ENCODE measurements at regions not wholly inside any gene's neighbourhood (a gene's known extent, or its start where the extent isn't known, plus 50 kb on each side); places are given as distances from the start of the nearest gene placed in this dataset.

DNA sequence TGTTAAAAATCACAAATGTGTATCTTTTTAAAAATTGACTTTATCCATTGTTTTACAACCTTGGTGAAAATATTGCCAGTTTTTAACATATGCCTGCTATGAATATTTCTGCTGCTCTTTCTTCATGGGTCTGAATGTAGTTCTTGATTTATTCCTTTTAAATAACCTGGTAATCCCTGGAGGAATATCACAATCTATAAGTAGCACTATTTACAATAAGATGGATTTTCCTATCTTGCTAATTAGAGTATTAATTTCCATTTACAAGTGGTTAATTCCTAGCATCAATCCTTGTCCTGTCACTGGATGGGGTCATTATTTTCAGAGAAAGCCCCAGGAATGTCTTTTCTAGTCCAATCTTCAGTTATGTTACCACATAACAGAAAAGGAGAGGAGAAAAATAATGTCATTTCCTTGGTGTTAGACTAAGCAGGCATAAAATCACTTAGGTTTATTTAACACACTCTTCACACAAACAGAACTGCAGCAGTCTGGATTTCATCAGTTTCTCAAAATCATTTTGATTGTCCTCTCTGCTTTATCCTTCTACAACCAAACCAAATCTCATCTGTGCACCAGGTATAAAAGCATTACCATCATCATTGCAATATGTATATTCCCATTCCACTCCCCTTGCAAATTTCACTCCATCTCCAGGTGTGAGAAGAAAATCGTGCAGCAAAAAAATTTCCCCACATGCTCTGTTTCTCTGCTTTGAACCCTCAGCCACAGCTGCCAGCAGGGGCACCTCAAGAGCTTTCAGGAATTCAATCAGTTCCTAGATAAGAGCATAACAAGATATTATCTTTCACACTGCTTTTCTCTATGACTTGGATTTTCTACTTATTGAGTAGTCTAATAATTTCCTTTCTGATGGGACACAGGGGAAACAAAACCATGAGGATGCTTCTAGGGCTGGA is 204.1 kb downstream of the SEC61B start:
- Histone ChIP-seq H3K27ac (no peak overlapping the region), H3K4me1 (peaks cover 0 to 5% of the 10 kb centered on the region in 2 donors), H3K9me3 (no peaks in the 10 kb centered on the region), H3K36me3 (no peaks in the 10 kb centered on the region), H3K27me3 (no peaks in the 10 kb centered on the region), H3K4me3 (no peak overlapping the region)
- intact Hi-C loops (cut with DNase I; ENCODE audit: low total_unique reads) (no loop called here), in situ Hi-C loops (cut with MboI; ENCODE audit: low sequenced_read_pairs in 4 of 4) (no loop called here)
- DNase-seq (no peak), ATAC-seq (no peak)
- TF ChIP-seq POLR2A (IDR thresholded peaks at IDR 0.05): no peak
- TF ChIP-seq CTCF (IDR thresholded peaks at IDR 0.05 in 4 of 5, conservative IDR thresholded peaks at IDR 0.05 in 1 of 5): no peak

DNA sequence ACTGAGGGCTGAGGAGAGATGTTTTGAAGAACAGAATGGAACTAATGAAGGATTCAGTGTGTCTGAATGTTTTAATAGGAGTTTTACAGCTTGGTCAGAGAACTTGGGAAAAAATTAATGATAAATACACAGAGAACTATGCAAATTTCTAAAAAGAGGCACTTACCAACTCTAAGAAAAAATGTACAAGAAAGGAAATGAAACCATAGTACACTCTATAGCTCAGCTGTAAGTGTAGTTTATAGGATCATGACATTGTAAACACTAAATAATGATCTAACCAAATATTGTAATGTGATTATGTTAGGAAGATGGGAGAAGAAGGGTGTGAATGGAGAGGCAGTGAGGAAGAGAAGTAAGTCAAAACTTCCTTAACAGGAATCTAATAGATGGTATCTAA is 205.2 kb downstream of the SEC61B start:
- DNase-seq: no peak
- TF ChIP-seq POLR2A (IDR thresholded peaks at IDR 0.05) (no peak), CTCF (IDR thresholded peaks at IDR 0.05 in 4 of 5, conservative IDR thresholded peaks at IDR 0.05 in 1 of 5) (no peak)
- in situ Hi-C loops (cut with MboI; ENCODE audit: low sequenced_read_pairs in 4 of 4) (no loop called here), intact Hi-C loops (cut with DNase I; ENCODE audit: low total_unique reads) (no loop called here)
- Histone ChIP-seq H3K4me1 (no peaks in the 10 kb centered on the region), H3K4me3 (no peak overlapping the region), H3K9me3 (no peaks in the 10 kb centered on the region), H3K27me3 (no peaks in the 10 kb centered on the region), H3K36me3 (no peaks in the 10 kb centered on the region), H3K27ac (no peak overlapping the region)
- ATAC-seq: no peak

GRCh38 chr9:99430301-99430700 is 208.2 kb downstream of the SEC61B start:
- Histone ChIP-seq H3K36me3 (no peaks in the 10 kb centered on the region), H3K27ac (no peak overlapping the region), H3K4me1 (no peaks in the 10 kb centered on the region), H3K27me3 (no peaks in the 10 kb centered on the region), H3K9me3 (no peaks in the 10 kb centered on the region), H3K4me3 (no peak overlapping the region)
- in situ Hi-C loops (cut with MboI; ENCODE audit: low sequenced_read_pairs in 4 of 4) (no loop called here), intact Hi-C loops (cut with DNase I; ENCODE audit: low total_unique reads) (no loop called here)
- ATAC-seq (no peak), DNase-seq (no peak)
- TF ChIP-seq CTCF (IDR thresholded peaks at IDR 0.05 in 4 of 5, conservative IDR thresholded peaks at IDR 0.05 in 1 of 5) (no peak), POLR2A (IDR thresholded peaks at IDR 0.05) (no peak)

DNA sequence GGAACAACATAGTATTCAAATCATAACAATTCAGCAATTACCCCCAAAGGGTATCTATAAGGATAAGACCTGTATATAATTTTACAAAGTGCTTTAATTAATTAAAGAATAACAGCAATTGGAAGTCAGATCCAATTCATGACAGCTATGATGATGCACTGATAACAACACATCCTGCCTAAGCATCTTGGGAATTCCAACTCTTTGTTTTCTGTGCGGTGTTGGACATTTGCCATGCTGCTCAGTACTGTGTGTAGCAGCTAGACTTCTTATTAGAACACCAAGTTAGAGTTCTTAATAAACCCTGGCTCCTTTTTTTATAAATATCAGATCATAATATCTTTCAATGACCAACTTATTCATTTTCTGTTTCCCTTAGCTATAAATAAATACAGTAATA is 209.0 kb downstream of the SEC61B start:
- in situ Hi-C loops (cut with MboI; ENCODE audit: low sequenced_read_pairs in 4 of 4) (no loop called here), intact Hi-C loops (cut with DNase I; ENCODE audit: low total_unique reads) (no loop called here)
- TF ChIP-seq CTCF (IDR thresholded peaks at IDR 0.05 in 4 of 5, conservative IDR thresholded peaks at IDR 0.05 in 1 of 5): no peak
- no peak for TF ChIP-seq POLR2A (IDR thresholded peaks at IDR 0.05)
- no peak for DNase-seq
- Histone ChIP-seq H3K27ac (no peak overlapping the region), H3K4me3 (no peak overlapping the region), H3K36me3 (no peaks in the 10 kb centered on the region), H3K27me3 (no peaks in the 10 kb centered on the region), H3K4me1 (no peaks in the 10 kb centered on the region), H3K9me3 (no peaks in the 10 kb centered on the region)
- ATAC-seq: no peak
